Activated CD8-positive, alpha-beta memory T cell treated with anti-CD3 and anti-CD28 coated beads for 36 hours (primary cell): ENCODE measurements at regions not wholly inside any gene's neighbourhood (a gene's known extent, or its start where the extent isn't known, plus 50 kb on each side); places are given as distances from the start of the nearest gene placed in this dataset.
"Not testable (repeated sequence)": the region's sequence is repeated elsewhere in the genome, so short reads cannot be mapped to it uniquely, and the experiment has no call there.

Experiments used
- CTCF ChIA-PET: fragments of 350-600 bp; sonication (Branson Sonifier 250); formaldehyde crosslinking; loops from one replicate; lab custom pipeline; 2021; ENCODE audit warnings: antibody characterized with exemption; lab: Charles Lee
- POLR2A ChIA-PET: fragments of 350-600 bp; sonication (Branson Sonifier 250); formaldehyde crosslinking; loops from one replicate; lab custom pipeline; 2021; ENCODE audit warnings: antibody characterized with exemption; lab: Charles Lee

DNA sequence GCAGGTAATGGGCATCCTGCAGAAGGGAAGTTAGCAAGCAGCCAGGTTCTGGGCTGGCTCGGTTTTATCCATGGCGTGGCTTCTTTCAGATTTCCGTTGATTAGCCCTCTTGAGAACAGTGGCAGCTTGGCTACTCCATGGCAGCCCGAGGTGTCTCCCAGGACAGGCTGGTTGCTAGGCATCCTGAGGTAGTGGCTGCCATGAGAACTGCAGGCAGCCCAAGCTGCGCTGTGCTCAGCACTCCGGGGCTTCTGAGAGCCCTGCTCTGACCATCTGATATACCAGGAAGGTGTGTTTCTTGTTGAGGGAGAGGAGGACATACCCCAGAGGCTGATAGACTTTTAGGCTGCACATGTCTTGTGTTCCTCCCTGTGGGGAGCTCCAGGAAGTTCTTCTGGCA is 253.4 kb upstream of the CASK start:
- ChIA-PET CTCF (no interaction called here), POLR2A (no interaction called here)

- ChIA-PET CTCF (no interaction called here), POLR2A (no interaction called here)
Observed at GRCh38 chrX:42175843-42176242, 252.5 kb upstream of the CASK start.

DNA sequence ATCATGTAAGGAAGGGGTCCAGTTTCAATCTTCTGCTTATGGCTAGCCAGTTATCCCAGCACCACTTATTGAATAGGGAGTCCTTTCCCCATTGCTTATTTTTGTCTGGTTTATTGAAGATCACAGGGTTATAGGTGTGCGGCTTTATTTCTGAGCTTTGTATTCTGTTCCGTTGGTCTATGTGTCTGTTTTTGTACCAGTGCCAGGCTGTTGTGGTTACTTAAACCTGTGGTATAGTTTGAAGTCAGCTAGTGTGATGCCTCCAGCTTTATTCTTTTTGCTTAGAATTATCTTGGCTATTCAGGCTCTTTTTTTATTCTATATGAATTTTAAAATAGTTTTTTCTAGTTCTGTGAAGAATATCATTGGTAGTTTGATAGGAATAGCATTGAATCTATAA is 234.6 kb upstream of the CASK start:
- CTCF ChIA-PET = not testable (repeated sequence)
- POLR2A ChIA-PET = interaction anchor here (0.7 kb wide), 1 partner anchor 135 kb away, joined by 3 read pairs; no protein-coding TSS in a partner anchor

GRCh38 chrX:42151808-42152207 is 228.5 kb upstream of the CASK start:
- ChIA-PET CTCF (no interaction called here), POLR2A (no interaction called here)

DNA sequence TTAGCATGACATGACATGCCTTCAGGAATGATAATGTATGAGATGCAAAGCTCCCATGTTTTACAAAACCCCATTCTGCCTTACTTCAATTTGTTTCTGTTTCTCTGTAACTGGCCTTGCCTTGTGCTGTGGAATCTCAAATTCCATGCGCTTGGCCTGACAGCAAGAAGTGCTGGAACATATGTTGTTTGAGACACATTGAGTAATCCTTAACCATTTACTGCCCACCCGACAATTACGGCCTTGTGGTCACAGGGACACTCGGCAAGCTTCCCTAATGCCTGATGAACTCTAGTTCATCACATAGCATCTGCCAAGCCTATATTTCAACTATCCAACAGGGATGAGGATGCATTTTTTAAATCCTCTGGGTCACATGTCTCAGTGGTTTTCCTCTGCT is 226.4 kb upstream of the CASK start:
- ChIA-PET POLR2A (no interaction called here), CTCF (no interaction called here)

DNA sequence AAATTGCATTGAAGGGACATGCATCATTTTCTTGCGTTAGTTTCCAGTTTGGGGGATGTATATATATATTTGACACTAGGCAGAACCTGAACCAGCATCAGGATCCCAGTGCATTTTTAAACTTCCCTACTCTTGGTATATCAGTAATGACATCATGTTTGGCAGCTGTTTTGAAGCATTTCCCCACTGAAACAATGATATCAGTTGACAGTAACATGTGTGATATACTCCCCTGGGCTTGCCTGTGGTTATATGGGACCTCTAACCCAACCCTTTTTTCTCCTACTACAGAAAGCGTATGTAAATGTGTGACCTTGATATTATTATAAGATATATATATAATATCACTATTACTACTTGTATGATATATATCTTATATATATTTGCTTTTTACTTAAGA is 225.9 kb upstream of the CASK start:
- CTCF ChIA-PET = no interaction called here
- POLR2A ChIA-PET = no interaction called here

GRCh38 chrX:42143866-42144592 is 220.7 kb upstream of the CASK start:
- ChIA-PET POLR2A (no interaction called here), CTCF (no interaction called here)

GRCh38 chrX:42140320-42140719 is 217.0 kb upstream of the CASK start:
- POLR2A ChIA-PET = no interaction called here
- CTCF ChIA-PET = no interaction called here

DNA sequence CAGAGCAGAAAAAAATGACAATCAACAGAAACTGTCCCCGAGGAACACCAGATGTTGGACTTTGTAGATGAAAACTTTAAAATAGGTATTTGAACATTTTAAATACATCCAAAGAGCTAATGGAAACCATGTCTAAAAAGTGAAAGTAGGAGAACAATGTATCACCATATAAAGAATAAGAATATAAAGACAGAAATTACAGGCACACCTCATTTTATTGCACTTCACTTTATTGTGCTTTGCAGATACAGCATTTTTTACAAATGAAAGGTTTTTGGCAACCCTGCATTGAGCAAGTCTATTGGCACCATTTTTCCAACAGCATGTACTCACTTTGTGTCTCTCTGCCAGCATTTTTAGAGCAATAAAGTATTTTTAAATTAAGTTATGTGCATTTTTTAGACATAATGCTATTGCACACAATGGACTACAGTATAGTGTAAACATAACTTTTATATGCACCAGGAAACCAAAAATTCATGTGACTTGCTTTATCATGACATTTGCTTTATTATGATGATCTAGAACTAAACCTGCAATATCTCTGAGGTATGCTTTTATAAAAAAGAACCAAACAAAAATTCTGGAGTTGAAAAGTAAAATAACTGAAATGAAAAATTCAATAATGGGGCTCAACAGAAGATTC is 212.4 kb upstream of the CASK start:
- ChIA-PET CTCF (no interaction called here), POLR2A (no interaction called here)

GRCh38 chrX:42131856-42132255 is 208.5 kb upstream of the CASK start:
- CTCF ChIA-PET = no interaction called here
- POLR2A ChIA-PET = no interaction called here

DNA sequence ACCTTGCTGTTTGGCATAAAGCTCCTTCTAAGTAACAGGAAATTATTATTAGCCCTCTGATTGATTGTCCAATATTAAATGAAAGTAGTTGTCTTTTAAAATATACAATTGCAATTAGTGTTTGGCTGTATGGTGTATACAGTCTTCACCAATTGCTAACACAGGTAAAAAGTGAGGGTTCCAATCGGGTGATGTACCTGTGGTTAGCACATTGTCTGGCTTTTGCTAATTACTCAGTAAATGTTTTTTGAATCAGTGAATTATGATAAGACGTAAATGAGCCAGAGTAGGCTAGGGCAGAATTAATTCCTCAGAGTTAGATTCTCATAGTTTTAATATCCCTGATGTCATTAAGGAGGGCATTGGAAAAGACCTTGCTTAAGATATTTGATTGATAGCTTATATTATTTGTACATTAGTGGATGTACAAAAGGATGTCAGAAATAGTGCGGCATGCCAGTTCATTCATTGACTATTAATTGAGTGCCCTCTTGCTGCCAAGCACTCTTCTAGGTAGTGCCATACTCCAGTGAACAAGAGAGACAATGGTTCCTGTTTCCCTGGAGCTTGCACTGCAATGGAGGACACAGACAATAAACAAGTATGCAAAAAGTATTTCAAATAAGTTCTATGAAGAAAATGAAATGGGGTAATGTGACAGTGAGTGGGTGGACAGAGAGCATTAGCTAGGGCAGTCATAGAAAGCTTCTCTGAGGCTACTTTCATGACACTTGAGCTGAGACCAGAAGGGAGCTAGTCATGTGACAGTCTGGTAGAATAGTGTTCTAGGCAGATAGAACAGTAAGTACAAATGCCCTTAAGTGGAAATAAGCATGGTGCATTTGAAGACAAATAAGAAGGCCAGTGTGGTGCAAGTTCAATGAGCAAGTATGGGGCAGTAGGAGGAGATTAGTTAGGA is 205.9 kb upstream of the CASK start:
- POLR2A ChIA-PET = no interaction called here
- CTCF ChIA-PET = interaction anchor here (1.8 kb wide), 1 partner anchor 36 kb away, joined by 4 read pairs; no protein-coding TSS in a partner anchor

DNA sequence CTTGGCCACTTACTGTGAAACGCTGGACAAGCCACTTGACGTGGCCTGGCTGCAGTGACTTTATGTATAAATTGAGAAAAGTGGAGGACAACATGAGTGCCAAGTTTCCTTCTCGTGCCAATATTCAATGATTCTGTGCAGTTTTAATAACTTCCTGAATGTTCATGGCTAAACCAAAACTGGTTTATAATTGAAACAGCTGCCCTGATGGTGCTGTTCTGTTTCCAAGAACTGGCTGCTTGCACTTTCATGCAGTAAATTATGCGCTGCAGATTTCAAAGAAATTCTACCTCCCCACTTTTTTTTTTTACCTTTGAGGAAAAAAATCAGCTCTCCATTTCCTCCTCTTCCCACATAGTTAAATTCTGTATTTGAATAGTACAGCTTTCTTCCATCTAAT is 205.2 kb upstream of the CASK start:
- POLR2A ChIA-PET = no interaction called here
- CTCF ChIA-PET = no interaction called here

DNA sequence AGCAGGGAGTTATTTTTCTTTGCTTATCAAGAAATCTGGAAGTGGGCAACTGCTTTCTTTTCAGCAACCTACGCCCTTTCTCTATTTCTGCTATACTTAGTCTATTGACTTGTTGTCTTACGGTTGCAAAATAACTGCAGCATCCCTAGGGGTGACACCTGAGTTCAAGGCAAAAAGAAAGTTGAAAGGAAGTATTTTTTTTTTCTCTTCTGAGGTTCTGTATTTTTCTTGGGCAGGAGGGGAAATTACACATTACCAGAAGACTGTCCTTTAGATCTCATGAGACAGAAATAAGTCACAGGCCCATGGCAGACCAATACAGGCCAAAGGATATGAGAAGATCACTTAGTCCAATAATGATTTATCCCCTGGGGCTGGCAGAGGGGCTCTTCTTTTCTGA is 204.7 kb upstream of the CASK start:
- POLR2A ChIA-PET = no interaction called here
- CTCF ChIA-PET = no interaction called here

GRCh38 chrX:42127563-42127962 is 204.2 kb upstream of the CASK start:
- CTCF ChIA-PET = no interaction called here
- POLR2A ChIA-PET = no interaction called here

- POLR2A ChIA-PET = no interaction called here
- CTCF ChIA-PET = no interaction called here
Observed at GRCh38 chrX:42123369-42123768, 200.0 kb upstream of the CASK start.

DNA sequence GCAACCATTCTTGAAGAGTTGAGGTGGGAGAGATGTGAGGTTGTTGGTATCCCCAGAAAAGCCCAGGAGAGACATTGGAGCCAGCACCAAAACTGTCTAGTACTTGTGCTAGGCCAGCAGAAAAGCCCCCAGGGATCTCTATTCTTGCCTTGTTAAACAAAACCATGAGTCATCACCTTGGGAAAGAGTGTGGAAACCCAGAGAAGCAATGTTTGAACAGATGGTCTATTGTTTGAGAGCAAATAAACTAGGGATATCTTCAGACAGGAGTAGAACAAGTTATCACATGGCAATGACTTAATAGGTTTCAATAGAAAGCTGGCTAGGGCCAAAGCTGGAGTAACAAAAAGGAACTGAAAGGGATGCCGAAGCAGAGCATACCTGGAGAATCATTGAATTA is 195.7 kb upstream of the CASK start:
- CTCF ChIA-PET = no interaction called here
- POLR2A ChIA-PET = no interaction called here

- POLR2A ChIA-PET = no interaction called here
- CTCF ChIA-PET = no interaction called here
Observed at GRCh38 chrX:42117318-42117717, 194.0 kb upstream of the CASK start.

- POLR2A ChIA-PET = no interaction called here
- CTCF ChIA-PET = no interaction called here
Observed at GRCh38 chrX:42109428-42109827, 186.1 kb upstream of the CASK start.

- ChIA-PET POLR2A (no interaction called here), CTCF (no interaction called here)
Observed at GRCh38 chrX:42107495-42108488, 184.4 kb upstream of the CASK start.
